NCI-H2227 (cell line): ENCODE measurements at regions not wholly inside any gene's neighbourhood (a gene's known extent, or its start where the extent isn't known, plus 50 kb on each side); places are given as distances from the start of the nearest gene placed in this dataset.

Experiments used
- DNase-seq: peaks from one replicate; lab custom pipeline; 2025; ENCODE audit not compliant: unreplicated experiment; lab: John Stamatoyannopoulos, UW

- no peak for DNase-seq
Observed at GRCh38 chr1:47696737-47697441, 259.0 kb downstream of the FOXD2 start.

GRCh38 chr1:47697616-47698335 is 259.9 kb downstream of the FOXD2 start:
- DNase-seq, result no peak

- no peak for DNase-seq
Observed at GRCh38 chr1:47699492-47700235, 261.8 kb downstream of the FOXD2 start.

GRCh38 chr1:47701283-47701682 is 263.4 kb downstream of the FOXD2 start:
- DNase-seq, result no peak

GRCh38 chr1:47701741-47702515 is 264.1 kb downstream of the FOXD2 start:
- no peak for DNase-seq

- peak; percentile 36 for DNase-seq
Observed at GRCh38 chr1:47703156-47703825, 265.4 kb downstream of the FOXD2 start.

GRCh38 chr1:47703981-47704596 is 266.2 kb downstream of the FOXD2 start:
- DNase-seq, result no peak

GRCh38 chr1:47705517-47706130 is 267.8 kb downstream of the FOXD2 start:
- DNase-seq, result peak; percentile 63

- no peak for DNase-seq
Observed at GRCh38 chr1:47707503-47707902, 269.7 kb downstream of the FOXD2 start.

- DNase-seq, result no peak
Observed at GRCh38 chr1:47708019-47708535, 270.2 kb downstream of the FOXD2 start.

GRCh38 chr1:47708658-47709018 is 270.8 kb downstream of the FOXD2 start:
- DNase-seq, result no peak

GRCh38 chr1:47709019-47709871 is 271.4 kb downstream of the FOXD2 start:
- DNase-seq, result peak; percentile 80

- peak; percentile 68 for DNase-seq
Observed at GRCh38 chr1:47709872-47710231, 272.0 kb downstream of the FOXD2 start.

- peak; percentile 76 for DNase-seq
Observed at GRCh38 chr1:47710329-47711071, 272.7 kb downstream of the FOXD2 start.
